PC-9 (cell line): ENCODE measurements at regions not wholly inside any gene's neighbourhood (a gene's known extent, or its start where the extent isn't known, plus 50 kb on each side); places are given as distances from the start of the nearest gene placed in this dataset.
"Not testable (repeated sequence)": the region's sequence is repeated elsewhere in the genome, so short reads cannot be mapped to it uniquely, and the experiment has no call there.

Source experiments
- BruUV-seq: library from RNA; stranded (reverse); fragments of 400-500 nt; replicated peaks from 2 replicates; lab custom pipeline; 2021; lab: Mats Ljungman, UMichigan
- CTCF ChIA-PET: fragments of 300-600 bp; sonication (Branson Sonifier 250); formaldehyde crosslinking; loops from one replicate; lab custom pipeline; 2022; ENCODE audit warnings: antibody characterized with exemption; lab: Charles Lee
- POLR2A ChIA-PET: fragments of 300-600 bp; sonication (Branson Sonifier 250); formaldehyde crosslinking; loops from one replicate; lab custom pipeline; 2022; ENCODE audit warnings: antibody characterized with exemption; ENCODE audit not compliant: unreplicated experiment; lab: Charles Lee
- DNase-seq, 2 experiments: peaks; one replicate each; pipeline versions ENCODE4 v3.0.0 to v3.0.0-alpha.2; 2015 to 2022; ENCODE audit warnings: mixed read lengths in 1 of 2
- H2AFZ ChIP-seq: fragments of 200-600 bp; sonication (generic); 2 replicates; pipeline ENCODE4 v1.8.1; 2017; ENCODE audit warnings: antibody characterized with exemption
- H3F3A ChIP-seq: fragments of 200-600 bp; sonication (generic); 2 replicates; pipeline ENCODE4 v1.8.1; 2017; ENCODE audit warnings: antibody characterized with exemption, mild to moderate bottlenecking, low read depth; ENCODE audit not compliant: insufficient read depth
- H3K27ac ChIP-seq: fragments of 200-600 bp; sonication (generic); 2 replicates; pipeline ENCODE4 v1.6.1; 2016; ENCODE audit warnings: mixed run types
- H3K27me3 ChIP-seq: fragments of 200-600 bp; sonication (generic); 2 replicates; pipeline ENCODE4 v1.6.1; 2016; ENCODE audit warnings: low read depth, mixed run types; ENCODE audit not compliant: insufficient read depth
- H3K36me3 ChIP-seq: fragments of 200-600 bp; sonication (generic); 2 replicates; pipeline ENCODE4 v1.6.1; 2016; ENCODE audit warnings: low read depth, mixed run types
- H3K4me1 ChIP-seq: fragments of 200-600 bp; sonication (generic); replicated peaks from 2 replicates; pipeline ENCODE4 v1.6.1; 2016; ENCODE audit warnings: mixed run types; ENCODE audit not compliant: insufficient read depth
- H3K4me2 ChIP-seq: fragments of 200-600 bp; sonication (generic); 2 replicates; pipeline ENCODE4 v1.6.1; 2017; ENCODE audit warnings: mixed run types
- H3K4me3 ChIP-seq: fragments of 200-600 bp; sonication (generic); 2 replicates; pipeline ENCODE4 v1.6.1; 2016; ENCODE audit warnings: mixed run types
- H3K79me2 ChIP-seq: fragments of 200-600 bp; sonication (generic); 2 replicates; pipeline ENCODE4 v1.6.1; 2017; ENCODE audit warnings: low read depth, mixed run types
- H3K9me2 ChIP-seq: fragments of 200-600 bp; sonication (generic); 2 replicates; pipeline ENCODE4 v1.8.1; 2017; ENCODE audit warnings: mild to moderate bottlenecking; ENCODE audit not compliant: insufficient read depth
- H3K9me3 ChIP-seq: fragments of 200-600 bp; sonication (generic); 2 replicates; pipeline ENCODE4 v1.8.1; 2016; ENCODE audit warnings: low read depth; ENCODE audit not compliant: insufficient read depth
- H4K20me1 ChIP-seq: fragments of 200-600 bp; sonication (generic); 2 replicates; pipeline ENCODE4 v1.8.1; 2017; ENCODE audit not compliant: insufficient read depth
- EZH2 ChIP-seq: fragments of 200-600 bp; sonication (generic); IDR thresholded peaks from 2 replicates; pipeline ENCODE4 v1.8.0; 2017; ENCODE audit warnings: antibody characterized with exemption, low read depth
- intact Hi-C: fragments of 100-400 bp; cut with micrococcal nuclease; formaldehyde crosslinking; loops from one replicate; pipeline ENCODE4 v1.10.0; 2022; ENCODE audit not compliant: unreplicated experiment
- TF ChIP-seq, protein P1 (sequence below): fragments of 200-600 bp; sonication (generic); conservative IDR thresholded peaks from 2 replicates; pipeline ENCODE4 v1.6.1; 2017; ENCODE audit warnings: mixed run types, antibody characterized with exemption, mild to moderate bottlenecking, moderate library complexity

GRCh38 chr6:27854421-27854820, 57.8 kb downstream of the OR2B2 start:
- H3K4me2 ChIP-seq: no peak overlapping the region
- H3K79me2 ChIP-seq: no peaks in the 10 kb centered on the region
- H4K20me1 ChIP-seq: no peaks in the 10 kb centered on the region
- H3K27ac ChIP-seq: no peak overlapping the region
- H3K9me2 ChIP-seq: no peaks in the 10 kb centered on the region
- CTCF ChIA-PET: no interaction called here
- no peaks in the 10 kb centered on the region for H3K9me3 ChIP-seq
- POLR2A ChIA-PET: interaction anchor here (0.7 kb wide), 1 partner anchor 689 kb away, joined by 4 read pairs; no protein-coding TSS in a partner anchor
- H3F3A ChIP-seq: no peaks in the 10 kb centered on the region
- H3K36me3 ChIP-seq: no peaks in the 10 kb centered on the region
- TF ChIP-seq, protein P1, sequence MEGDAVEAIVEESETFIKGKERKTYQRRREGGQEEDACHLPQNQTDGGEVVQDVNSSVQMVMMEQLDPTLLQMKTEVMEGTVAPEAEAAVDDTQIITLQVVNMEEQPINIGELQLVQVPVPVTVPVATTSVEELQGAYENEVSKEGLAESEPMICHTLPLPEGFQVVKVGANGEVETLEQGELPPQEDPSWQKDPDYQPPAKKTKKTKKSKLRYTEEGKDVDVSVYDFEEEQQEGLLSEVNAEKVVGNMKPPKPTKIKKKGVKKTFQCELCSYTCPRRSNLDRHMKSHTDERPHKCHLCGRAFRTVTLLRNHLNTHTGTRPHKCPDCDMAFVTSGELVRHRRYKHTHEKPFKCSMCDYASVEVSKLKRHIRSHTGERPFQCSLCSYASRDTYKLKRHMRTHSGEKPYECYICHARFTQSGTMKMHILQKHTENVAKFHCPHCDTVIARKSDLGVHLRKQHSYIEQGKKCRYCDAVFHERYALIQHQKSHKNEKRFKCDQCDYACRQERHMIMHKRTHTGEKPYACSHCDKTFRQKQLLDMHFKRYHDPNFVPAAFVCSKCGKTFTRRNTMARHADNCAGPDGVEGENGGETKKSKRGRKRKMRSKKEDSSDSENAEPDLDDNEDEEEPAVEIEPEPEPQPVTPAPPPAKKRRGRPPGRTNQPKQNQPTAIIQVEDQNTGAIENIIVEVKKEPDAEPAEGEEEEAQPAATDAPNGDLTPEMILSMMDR: no peak
- TF ChIP-seq EZH2: no peak
- no peak for DNase-seq
- H3K27me3 ChIP-seq: no peaks in the 10 kb centered on the region
- intact Hi-C loops: no loop called here
- no TSS peak for BruUV-seq
- H2AFZ ChIP-seq: no peak overlapping the region
- no peak overlapping the region for H3K4me3 ChIP-seq
- no peaks in the 10 kb centered on the region for H3K4me1 ChIP-seq

GRCh38 chr6:27851440-27851839, 60.8 kb downstream of the OR2B2 start:
- Histone ChIP-seq H3K27ac (no peak overlapping the region), H3K79me2 (no peaks in the 10 kb centered on the region), H3F3A (no peaks in the 10 kb centered on the region), H2AFZ (no peak overlapping the region), H3K36me3 (no peaks in the 10 kb centered on the region), H3K4me3 (no peak overlapping the region), H3K4me2 (no peak overlapping the region), H3K9me3 (no peaks in the 10 kb centered on the region), H3K4me1 (no peaks in the 10 kb centered on the region), H3K9me2 (no peaks in the 10 kb centered on the region), H3K27me3 (no peaks in the 10 kb centered on the region), H4K20me1 (no peaks in the 10 kb centered on the region)
- no TSS peak for BruUV-seq
- intact Hi-C loops: no loop called here
- TF ChIP-seq, protein P1: no peak
- CTCF ChIA-PET: no interaction called here
- no peak for DNase-seq
- POLR2A ChIA-PET: interaction anchor here (0.7 kb wide), 1 partner anchor 17 kb away, joined by 8 read pairs; no protein-coding TSS in a partner anchor

- H4K20me1 ChIP-seq, H3K79me2 ChIP-seq, H3K9me3 ChIP-seq, H3K36me3 ChIP-seq, H3F3A ChIP-seq, H3K9me2 ChIP-seq, H3K4me2 ChIP-seq, H3K4me3 ChIP-seq, BruUV-seq, H3K27ac ChIP-seq, DNase-seq, H3K4me1 ChIP-seq, H3K27me3 ChIP-seq, intact Hi-C loops, H2AFZ ChIP-seq: not testable (repeated sequence)
- POLR2A ChIA-PET: interaction anchor here (0.6 kb wide), 1 partner anchor 41 kb away, joined by 10 read pairs; a partner anchor contains a TSS
- CTCF ChIA-PET: interaction anchor here (0.5 kb wide), 1 partner anchor 11 kb away, joined by 3 read pairs; a partner anchor contains a TSS
These were observed 63.2 kb downstream of the OR2B2 start for GRCh38 chr6:27849001-27849400.

GRCh38 chr6:27847706-27848105, 64.5 kb downstream of the OR2B2 start:
- POLR2A ChIA-PET: no interaction called here
- no peak for TF ChIP-seq EZH2
- TF ChIP-seq, protein P1: no peak
- intact Hi-C loops: no loop called here
- CTCF ChIA-PET: no interaction called here
- Histone ChIP-seq H3K36me3 (no peaks in the 10 kb centered on the region), H3K4me3 (no peak overlapping the region), H3K27me3 (no peaks in the 10 kb centered on the region), H3K9me2 (no peaks in the 10 kb centered on the region), H3K27ac (no peak overlapping the region), H3K9me3 (no peaks in the 10 kb centered on the region), H4K20me1 (no peaks in the 10 kb centered on the region), H3K4me1 (no peaks in the 10 kb centered on the region), H3F3A (no peaks in the 10 kb centered on the region), H3K79me2 (no peaks in the 10 kb centered on the region), H3K4me2 (no peak overlapping the region), H2AFZ (no peak overlapping the region)
- no peak for DNase-seq
- no TSS peak for BruUV-seq
